ENCODE measurements at regions not wholly inside any gene's neighbourhood (a gene's known extent, or its start where the extent isn't known, plus 50 kb on each side); places are given as distances from the start of the nearest gene placed in this dataset.

DNA sequence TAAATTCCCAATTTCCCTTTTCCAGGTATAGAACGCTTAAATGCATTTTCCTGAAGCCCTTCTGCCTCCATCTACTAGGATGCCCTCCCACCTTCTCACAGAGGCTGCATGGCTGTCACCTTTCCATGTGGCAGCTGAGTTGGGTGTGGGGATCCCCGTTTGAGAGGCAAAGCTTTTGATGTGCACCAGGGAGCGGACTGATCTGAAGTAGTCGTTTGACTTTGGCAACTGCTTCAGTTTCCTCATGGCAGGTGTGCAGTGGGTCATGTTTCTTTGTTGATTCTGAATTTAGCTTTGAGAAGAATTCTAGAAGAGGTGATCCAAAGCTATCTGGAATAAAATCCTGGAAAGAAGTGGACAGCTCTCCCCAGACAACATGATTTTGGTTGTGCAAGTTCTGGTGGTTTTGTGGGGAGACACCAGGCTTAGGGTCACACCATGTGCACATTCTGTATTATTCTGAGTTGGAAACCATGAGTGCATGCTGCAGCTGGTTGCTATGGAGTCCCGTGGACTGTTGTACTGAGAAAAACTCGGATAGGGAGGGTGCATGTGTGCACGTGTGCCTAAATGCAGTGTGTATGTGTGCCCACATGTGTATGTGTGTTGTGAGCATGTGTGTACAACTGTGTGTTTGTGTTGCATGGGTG, 63.5 kb downstream of the GADD45G start:
- Histone ChIP-seq H3K27ac (ENCODE audit: low read depth in 2 of 2, low read length in 1 of 2) (no peak overlapping the region), H3F3A (replicated peaks; ENCODE audit: insufficient read depth) (no peaks in the 10 kb centered on the region), H3K9me3 (no peaks in the 10 kb centered on the region), H3K9me2 (no peaks in the 10 kb centered on the region), H3K27me3 (ENCODE audit: insufficient read depth) (no peaks in the 10 kb centered on the region), H4K20me1 (ENCODE audit: insufficient read depth) (no peaks in the 10 kb centered on the region), H3K36me3 (replicated peaks in 1 of 2; ENCODE audit: control insufficient read depth in 1 of 2, insufficient read depth in 2 of 2, low read length in 1 of 2) (no peaks in the 10 kb centered on the region), H3K79me2 (ENCODE audit: insufficient read depth) (no peaks in the 10 kb centered on the region), H2AFZ (ENCODE audit: low read depth) (no peak overlapping the region), H3K4me1 (ENCODE audit: control insufficient read depth in 1 of 2, insufficient read depth in 2 of 2, low read depth in 1 of 2, low read length in 1 of 2) (peaks cover 0 to 33% of the 10 kb centered on the region in 2 experiments; a peak in 1 of 4 replicates), H3K9ac (no peak overlapping the region), H3K4me2 (no peak overlapping the region), H3K4me3 (ENCODE audit: low read depth in 2 of 2, low read length in 1 of 2) (no peak overlapping the region)
- no peak for DNase-seq
- 25% methylated on average over 7 of the region's 7 CpGs for WGBS (ENCODE audit: low lambda C conversion rate)
- CTCF ChIA-PET = no interaction called here
- TF ChIP-seq SMC3 (IDR thresholded peaks at IDR 0.05; ENCODE audit: low read depth, low read length) (no peak), TCF12 (IDR thresholded peaks at IDR 0.05) (no peak)
- POLR2A ChIA-PET = no interaction called here

- Histone ChIP-seq H3K36me3 (replicated peaks in 1 of 2; ENCODE audit: control insufficient read depth in 1 of 2, insufficient read depth in 2 of 2, low read length in 1 of 2) (no peaks in the 10 kb centered on the region), H3K79me2 (ENCODE audit: insufficient read depth) (no peaks in the 10 kb centered on the region), H3K27me3 (ENCODE audit: insufficient read depth) (no peaks in the 10 kb centered on the region), H3K4me3 (ENCODE audit: low read depth in 2 of 2, low read length in 1 of 2) (no peak overlapping the region), H3K9me2 (no peaks in the 10 kb centered on the region), H3K9me3 (no peaks in the 10 kb centered on the region), H3F3A (replicated peaks; ENCODE audit: insufficient read depth) (no peaks in the 10 kb centered on the region), H3K4me1 (ENCODE audit: control insufficient read depth in 1 of 2, insufficient read depth in 2 of 2, low read depth in 1 of 2, low read length in 1 of 2) (peaks cover 0 to 36% of the 10 kb centered on the region in 2 experiments; a peak in 1 of 4 replicates), H2AFZ (ENCODE audit: low read depth) (no peak overlapping the region), H3K4me2 (no peak overlapping the region), H4K20me1 (ENCODE audit: insufficient read depth) (no peaks in the 10 kb centered on the region), H3K9ac (no peak overlapping the region), H3K27ac (ENCODE audit: low read depth in 2 of 2, low read length in 1 of 2) (no peak overlapping the region)
- no peak for TF ChIP-seq RCOR1 (IDR thresholded peaks at IDR 0.05; ENCODE audit: low read length)
- TF ChIP-seq NRF1 (IDR thresholded peaks at IDR 0.05; ENCODE audit: low read depth, low read length) = no peak
- TF ChIP-seq ELF1 (IDR thresholded peaks at IDR 0.05) = no peak
- no peak for TF ChIP-seq RFX5 (IDR thresholded peaks at IDR 0.05; ENCODE audit: low read length)
- no peak for TF ChIP-seq POLR2AphosphoS5 (IDR thresholded peaks at IDR 0.05; ENCODE audit: low read depth, low read length)
- no peak for TF ChIP-seq CTCF (IDR thresholded peaks at IDR 0.05)
- no peak for TF ChIP-seq TEAD4 (IDR thresholded peaks at IDR 0.05; ENCODE audit: borderline replicate concordance, insufficient read depth)
- TF ChIP-seq FOXM1 (IDR thresholded peaks at IDR 0.05; ENCODE audit: low read depth) = no peak
- no peak for TF ChIP-seq FOSL2 (IDR thresholded peaks at IDR 0.05; ENCODE audit: borderline replicate concordance, low read depth)
- TF ChIP-seq MAX (IDR thresholded peaks at IDR 0.05; ENCODE audit: low read depth) = no peak
- ChIA-PET CTCF (no interaction called here), POLR2A (no interaction called here)
- 82% methylated on average over 2 of the region's 2 CpGs for WGBS (ENCODE audit: low lambda C conversion rate)
- DNase-seq = no peak
Measured at GRCh38 chr9:89668866-89669246, 64.0 kb downstream of the GADD45G start.

Data from SK-N-SH (cell line).